ENCODE measurements at regions not wholly inside any gene's neighbourhood (a gene's known extent, or its start where the extent isn't known, plus 50 kb on each side); places are given as distances from the start of the nearest gene placed in this dataset.

DNA sequence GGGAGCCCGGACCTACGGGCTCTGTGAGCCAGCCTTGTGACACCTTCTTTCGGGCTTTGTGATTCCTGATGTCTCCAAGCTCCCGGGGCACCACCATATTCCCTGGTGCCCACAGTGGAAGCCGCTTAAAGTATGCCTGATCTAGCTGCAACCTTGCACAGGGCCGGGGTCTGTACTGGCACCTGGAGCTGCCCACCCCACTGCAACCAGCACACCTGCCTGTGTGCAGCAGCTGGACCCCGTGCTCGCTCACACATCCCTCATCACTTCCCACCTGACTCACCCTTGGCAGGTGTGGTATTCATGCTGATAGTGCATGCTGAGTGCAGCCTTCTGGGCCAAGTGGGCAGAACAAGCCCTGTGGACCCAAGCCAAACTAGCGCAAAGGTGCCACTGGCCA lies 1981.1 kb upstream of the PCDH20 start:
- H3K4me1 ChIP-seq (ENCODE audit: insufficient read depth, low read length) = no peaks in the 10 kb centered on the region
- no peaks in the 10 kb centered on the region for H3K9me3 ChIP-seq (ENCODE audit: insufficient read depth, low read depth, low read length)
- no peak overlapping the region for H3K9ac ChIP-seq (ENCODE audit: low read depth, low read length)
- H3K27ac ChIP-seq (ENCODE audit: low read length) = no peak overlapping the region
- no peaks in the 10 kb centered on the region for H3K36me3 ChIP-seq (ENCODE audit: insufficient read depth, low read depth, low read length)
- H3K4me3 ChIP-seq (ENCODE audit: low read length) = no peak overlapping the region
- no peaks in the 10 kb centered on the region for H3K27me3 ChIP-seq (ENCODE audit: insufficient read depth, low read length)

DNA sequence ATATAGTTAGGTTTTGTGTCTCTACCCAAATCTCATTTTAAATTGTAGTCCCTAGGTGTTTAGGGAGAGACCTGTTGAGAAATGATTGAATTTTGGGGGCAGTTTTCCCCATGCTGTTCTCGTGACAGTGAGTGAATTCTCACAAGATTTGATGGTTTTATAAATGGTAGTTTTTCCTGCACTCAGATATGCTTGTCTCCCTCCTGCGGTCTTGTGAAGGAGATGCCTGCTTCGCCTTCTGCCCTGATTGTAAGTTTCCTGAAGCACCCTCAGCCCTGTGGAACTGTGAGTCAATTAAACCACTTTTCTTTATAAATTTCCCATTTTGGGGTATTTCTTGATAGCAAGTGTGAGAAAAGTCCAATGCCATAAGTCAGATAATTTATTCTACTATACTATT lies 1977.5 kb upstream of the PCDH20 start:
- H3K9ac ChIP-seq (ENCODE audit: low read depth, low read length) = no peak overlapping the region
- no peaks in the 10 kb centered on the region for H3K9me3 ChIP-seq (ENCODE audit: insufficient read depth, low read depth, low read length)
- H3K27ac ChIP-seq (ENCODE audit: low read length) = no peak overlapping the region
- no peak overlapping the region for H3K4me3 ChIP-seq (ENCODE audit: low read length)
- H3K36me3 ChIP-seq (ENCODE audit: insufficient read depth, low read depth, low read length) = no peaks in the 10 kb centered on the region
- H3K4me1 ChIP-seq (ENCODE audit: insufficient read depth, low read length) = no peaks in the 10 kb centered on the region
- H3K27me3 ChIP-seq (ENCODE audit: insufficient read depth, low read length) = no peaks in the 10 kb centered on the region

DNA sequence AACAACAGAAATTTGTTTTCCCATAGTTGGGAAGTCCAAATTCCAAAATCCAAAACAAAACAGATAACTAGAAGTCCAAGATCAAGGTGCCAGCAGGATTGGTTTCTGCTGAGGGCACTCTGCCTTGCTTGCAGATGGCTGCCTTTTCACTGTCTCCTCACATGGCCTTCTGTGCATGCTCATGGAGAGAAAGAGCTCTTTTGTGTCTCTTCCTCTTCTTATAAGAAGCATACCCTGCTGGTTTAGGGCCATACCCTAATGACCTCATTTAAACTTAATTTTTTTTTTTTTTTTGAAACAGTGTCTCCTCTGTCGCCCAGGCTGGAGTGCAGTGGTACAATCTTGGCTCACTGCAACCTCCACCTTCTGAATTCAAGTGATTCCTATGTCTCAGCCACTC lies 1974.1 kb upstream of the PCDH20 start:
- Histone ChIP-seq H3K4me1 (ENCODE audit: insufficient read depth, low read length) (no peaks in the 10 kb centered on the region), H3K9me3 (ENCODE audit: insufficient read depth, low read depth, low read length) (no peaks in the 10 kb centered on the region), H3K4me3 (ENCODE audit: low read length) (no peak overlapping the region), H3K27me3 (ENCODE audit: insufficient read depth, low read length) (no peaks in the 10 kb centered on the region), H3K27ac (ENCODE audit: low read length) (no peak overlapping the region), H3K36me3 (ENCODE audit: insufficient read depth, low read depth, low read length) (no peaks in the 10 kb centered on the region), H3K9ac (ENCODE audit: low read depth, low read length) (no peak overlapping the region)

DNA sequence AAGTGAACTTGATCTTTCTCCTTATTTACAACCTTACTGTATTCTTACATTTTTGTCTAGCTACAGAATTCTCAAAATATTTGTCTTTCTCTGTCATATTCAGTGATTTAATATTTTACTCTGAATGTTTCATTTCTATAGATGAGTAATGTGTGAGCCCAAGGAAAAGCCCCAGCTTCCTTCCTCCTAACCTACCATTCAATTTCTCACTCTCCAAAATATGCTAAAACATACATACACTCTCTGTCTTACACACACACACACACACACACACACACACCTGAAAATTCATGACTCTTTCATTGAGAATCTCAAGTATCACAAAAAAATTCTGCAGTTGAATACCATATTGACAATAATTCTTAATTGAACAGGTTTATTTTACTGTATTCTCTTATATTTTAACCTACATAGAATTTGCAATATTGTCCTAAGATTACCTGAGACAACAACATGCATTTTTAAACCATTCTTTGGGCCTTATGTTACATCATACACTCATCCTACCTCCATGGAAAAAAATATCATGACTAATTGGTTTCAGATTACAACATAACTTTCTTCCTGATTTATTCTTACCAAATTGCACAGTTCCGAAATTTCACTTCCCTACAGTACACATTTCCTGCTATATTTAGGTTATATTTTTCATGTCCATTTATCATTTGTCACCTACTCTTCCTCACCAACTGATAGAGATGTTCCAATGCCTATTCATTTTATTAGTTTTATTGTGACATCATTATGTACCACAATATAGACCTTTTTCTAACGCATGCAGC lies 1965.6 kb upstream of the PCDH20 start:
- Histone ChIP-seq H3K27ac (ENCODE audit: low read length) (no peak overlapping the region), H3K9ac (ENCODE audit: low read depth, low read length) (no peak overlapping the region), H3K27me3 (ENCODE audit: insufficient read depth, low read length) (no peaks in the 10 kb centered on the region), H3K36me3 (ENCODE audit: insufficient read depth, low read depth, low read length) (no peaks in the 10 kb centered on the region), H3K4me1 (ENCODE audit: insufficient read depth, low read length) (no peaks in the 10 kb centered on the region), H3K4me3 (ENCODE audit: low read length) (no peak overlapping the region), H3K9me3 (ENCODE audit: insufficient read depth, low read depth, low read length) (0 out of 2 replicates have a peak, but pooled peaks cover 3% of the 10 kb centered on the region)

DNA sequence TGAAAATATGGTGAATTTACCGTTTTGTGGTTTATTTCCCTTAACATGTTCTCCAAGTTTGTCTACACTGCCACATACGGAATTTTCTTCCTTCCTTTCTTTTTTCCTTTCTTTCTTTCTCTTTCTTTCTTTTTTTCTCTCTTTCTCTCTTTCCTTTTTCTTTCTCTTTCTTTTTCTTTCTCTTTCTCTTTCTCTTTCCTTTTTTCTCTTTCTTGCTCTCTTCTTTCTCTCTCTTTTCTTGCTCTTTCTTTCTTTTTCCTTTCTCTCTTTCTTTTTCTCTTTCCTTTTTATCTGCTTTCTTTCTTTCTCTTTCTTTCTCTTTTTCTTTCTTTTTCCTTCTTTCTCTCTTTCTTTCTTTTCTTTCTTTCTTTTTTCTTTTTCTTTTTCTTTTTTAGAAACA lies 1962.3 kb upstream of the PCDH20 start:
- Histone ChIP-seq H3K36me3 (ENCODE audit: insufficient read depth, low read depth, low read length) (no peaks in the 10 kb centered on the region), H3K9ac (ENCODE audit: low read depth, low read length) (no peak overlapping the region), H3K27me3 (ENCODE audit: insufficient read depth, low read length) (no peaks in the 10 kb centered on the region), H3K4me3 (ENCODE audit: low read length) (no peak overlapping the region), H3K27ac (ENCODE audit: low read length) (no peak overlapping the region), H3K9me3 (ENCODE audit: insufficient read depth, low read depth, low read length) (0 out of 2 replicates have a peak, but pooled peaks cover 3% of the 10 kb centered on the region), H3K4me1 (ENCODE audit: insufficient read depth, low read length) (no peaks in the 10 kb centered on the region)

DNA sequence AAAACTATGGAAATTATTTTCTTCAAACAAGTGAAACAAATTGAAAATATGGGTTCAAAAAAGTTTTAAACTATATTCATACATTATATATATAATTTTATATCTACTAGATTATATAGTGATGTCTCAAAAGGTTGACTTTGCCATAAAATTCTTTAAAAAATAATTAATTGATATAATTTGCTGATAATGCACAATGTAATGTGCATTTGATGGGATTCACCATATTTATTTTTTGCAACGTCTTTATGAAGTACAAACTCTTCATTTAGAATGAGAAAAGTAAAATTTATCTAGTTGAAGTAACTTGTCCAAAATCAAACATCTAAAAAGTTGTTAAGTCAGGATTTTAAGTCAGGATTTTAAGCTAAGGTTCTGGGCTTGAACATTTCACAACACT lies 1954.5 kb upstream of the PCDH20 start:
- Histone ChIP-seq H3K27me3 (ENCODE audit: insufficient read depth, low read length) (no peaks in the 10 kb centered on the region), H3K36me3 (ENCODE audit: insufficient read depth, low read depth, low read length) (no peaks in the 10 kb centered on the region), H3K4me3 (ENCODE audit: low read length) (no peak overlapping the region), H3K9ac (ENCODE audit: low read depth, low read length) (no peak overlapping the region), H3K4me1 (ENCODE audit: insufficient read depth, low read length) (no peaks in the 10 kb centered on the region), H3K27ac (ENCODE audit: low read length) (no peak overlapping the region), H3K9me3 (ENCODE audit: insufficient read depth, low read depth, low read length) (no peaks in the 10 kb centered on the region)

GRCh38 chr13:63367522-63368198 lies 1952.0 kb upstream of the PCDH20 start:
- no peak overlapping the region for H3K4me3 ChIP-seq (ENCODE audit: low read length)
- no peaks in the 10 kb centered on the region for H3K36me3 ChIP-seq (ENCODE audit: insufficient read depth, low read depth, low read length)
- no peaks in the 10 kb centered on the region for H3K27me3 ChIP-seq (ENCODE audit: insufficient read depth, low read length)
- H3K27ac ChIP-seq (ENCODE audit: low read length) = no peak overlapping the region
- H3K4me1 ChIP-seq (ENCODE audit: insufficient read depth, low read length) = no peaks in the 10 kb centered on the region
- H3K9ac ChIP-seq (ENCODE audit: low read depth, low read length) = no peak overlapping the region
- H3K9me3 ChIP-seq (ENCODE audit: insufficient read depth, low read depth, low read length) = no peaks in the 10 kb centered on the region

- no peak overlapping the region for H3K9ac ChIP-seq (ENCODE audit: low read depth, low read length)
- H3K4me3 ChIP-seq (ENCODE audit: low read length) = no peak overlapping the region
- no peaks in the 10 kb centered on the region for H3K36me3 ChIP-seq (ENCODE audit: insufficient read depth, low read depth, low read length)
- no peak overlapping the region for H3K27ac ChIP-seq (ENCODE audit: low read length)
- no peaks in the 10 kb centered on the region for H3K27me3 ChIP-seq (ENCODE audit: insufficient read depth, low read length)
- no peaks in the 10 kb centered on the region for H3K9me3 ChIP-seq (ENCODE audit: insufficient read depth, low read depth, low read length)
- no peaks in the 10 kb centered on the region for H3K4me1 ChIP-seq (ENCODE audit: insufficient read depth, low read length)
These were observed 1948.5 kb upstream of the PCDH20 start for GRCh38 chr13:63364159-63364558.

- no peaks in the 10 kb centered on the region for H3K9me3 ChIP-seq (ENCODE audit: insufficient read depth, low read depth, low read length)
- H3K4me3 ChIP-seq (ENCODE audit: low read length) = no peak overlapping the region
- H3K4me1 ChIP-seq (ENCODE audit: insufficient read depth, low read length) = no peaks in the 10 kb centered on the region
- no peak overlapping the region for H3K9ac ChIP-seq (ENCODE audit: low read depth, low read length)
- no peaks in the 10 kb centered on the region for H3K27me3 ChIP-seq (ENCODE audit: insufficient read depth, low read length)
- no peak overlapping the region for H3K27ac ChIP-seq (ENCODE audit: low read length)
- no peaks in the 10 kb centered on the region for H3K36me3 ChIP-seq (ENCODE audit: insufficient read depth, low read depth, low read length)
These were observed 1935.9 kb upstream of the PCDH20 start for GRCh38 chr13:63351533-63351932.

GRCh38 chr13:63351081-63351480 lies 1935.4 kb upstream of the PCDH20 start:
- H3K9me3 ChIP-seq (ENCODE audit: insufficient read depth, low read depth, low read length) = no peaks in the 10 kb centered on the region
- H3K27ac ChIP-seq (ENCODE audit: low read length) = no peak overlapping the region
- no peaks in the 10 kb centered on the region for H3K4me1 ChIP-seq (ENCODE audit: insufficient read depth, low read length)
- no peak overlapping the region for H3K9ac ChIP-seq (ENCODE audit: low read depth, low read length)
- H3K36me3 ChIP-seq (ENCODE audit: insufficient read depth, low read depth, low read length) = no peaks in the 10 kb centered on the region
- H3K27me3 ChIP-seq (ENCODE audit: insufficient read depth, low read length) = no peaks in the 10 kb centered on the region
- H3K4me3 ChIP-seq (ENCODE audit: low read length) = no peak overlapping the region

- Histone ChIP-seq H3K4me3 (ENCODE audit: low read length) (no peak overlapping the region), H3K27me3 (ENCODE audit: insufficient read depth, low read length) (no peaks in the 10 kb centered on the region), H3K9me3 (ENCODE audit: insufficient read depth, low read depth, low read length) (no peaks in the 10 kb centered on the region), H3K4me1 (ENCODE audit: insufficient read depth, low read length) (peaks cover 3% of the 10 kb centered on the region; the same call in 1 of the 2 replicates), H3K9ac (ENCODE audit: low read depth, low read length) (no peak overlapping the region), H3K36me3 (ENCODE audit: insufficient read depth, low read depth, low read length) (no peaks in the 10 kb centered on the region), H3K27ac (ENCODE audit: low read length) (no peak overlapping the region)
These were observed 1930.2 kb upstream of the PCDH20 start for GRCh38 chr13:63345835-63346234.

DNA sequence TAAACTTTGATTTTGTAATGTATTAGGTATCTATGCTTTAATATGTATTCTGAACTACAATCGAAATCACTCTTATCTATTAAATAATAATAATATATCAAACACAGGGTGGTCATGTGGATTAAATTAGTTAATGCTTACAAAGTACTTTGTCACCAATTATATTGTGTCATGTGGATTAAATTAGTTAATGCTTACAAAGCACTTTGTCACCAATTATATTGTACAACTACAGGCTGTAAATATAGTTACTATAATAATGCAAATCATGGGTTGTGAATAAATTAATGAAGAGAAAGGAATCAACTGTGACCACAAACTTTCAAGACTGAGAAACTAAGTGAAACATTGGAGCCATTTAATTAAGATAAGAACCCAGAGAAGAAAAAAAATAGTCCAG lies 1929.1 kb upstream of the PCDH20 start:
- Histone ChIP-seq H3K27me3 (ENCODE audit: insufficient read depth, low read length) (no peaks in the 10 kb centered on the region), H3K9me3 (ENCODE audit: insufficient read depth, low read depth, low read length) (no peaks in the 10 kb centered on the region), H3K27ac (ENCODE audit: low read length) (no peak overlapping the region), H3K4me3 (ENCODE audit: low read length) (no peak overlapping the region), H3K36me3 (ENCODE audit: insufficient read depth, low read depth, low read length) (no peaks in the 10 kb centered on the region), H3K4me1 (ENCODE audit: insufficient read depth, low read length) (peaks cover 3% of the 10 kb centered on the region; the same call in 1 of the 2 replicates), H3K9ac (ENCODE audit: low read depth, low read length) (no peak overlapping the region)
